GM12878 (cell line): ENCODE measurements at regions not wholly inside any gene's neighbourhood (a gene's known extent, or its start where the extent isn't known, plus 50 kb on each side); places are given as distances from the start of the nearest gene placed in this dataset.

Source experiments
- ATAC-seq: fragments of 200-7000 bp; cut with Tn5 transposase; 3 replicates; pipeline ENCODE4 v1.9.1; 2020; ENCODE audit warnings: mild to moderate bottlenecking, moderate library complexity
- BruUV-seq: library from RNA; stranded (reverse); fragments of 400-500 nt; replicated peaks from 2 replicates; lab custom pipeline; 2021; lab: Mats Ljungman, UMichigan
- CTCF ChIA-PET: fragments of 300-600 bp; sonication (Branson Sonifier 250); formaldehyde crosslinking; extraction: SDS; loops from one replicate; lab custom pipeline; 2021; ENCODE audit warnings: inconsistent platforms; lab: Yijun Ruan, JAX
- POLR2A ChIA-PET: fragments of 350-600 bp; formaldehyde crosslinking; extraction: SDS; loops from one replicate; lab custom pipeline; 2021; ENCODE audit warnings: inconsistent platforms; lab: Charles Lee
- RAD21 ChIA-PET: fragments of 300-600 bp; sonication (Branson Sonifier 250); formaldehyde crosslinking; loops from one replicate; lab custom pipeline; 2023; ENCODE audit warnings: antibody characterized with exemption; ENCODE audit not compliant: unreplicated experiment; lab: Charles Lee
- SMC1A ChIA-PET: fragments of 300-600 bp; sonication (Branson Sonifier 250); formaldehyde crosslinking; loops from one replicate; lab custom pipeline; 2023; ENCODE audit not compliant: unreplicated experiment, uncharacterized antibody; lab: Charles Lee
- DNase-seq: peaks from one replicate; pipeline ENCODE4 v3.0.0-alpha.2; 2011; ENCODE audit warnings: low read depth, low spot score
- FAIRE-seq: peaks from 3 replicates; lab custom pipeline; 2011; peaks lifted over from hg19 to GRCh38; lab: Jason Lieb, UNC
- H2AFZ ChIP-seq: 2 replicates; pipeline ENCODE4 v1.6.0; 2011; ENCODE audit warnings: low read depth, low read length, control low read depth; ENCODE audit not compliant: control insufficient read depth
- H3K27ac ChIP-seq: 2 replicates; pipeline ENCODE4 v1.5.1; 2011; ENCODE audit warnings: control low read depth; ENCODE audit not compliant: control insufficient read depth, insufficient read depth
- H3K27me3 ChIP-seq, 2 experiments: replicated peaks in 1 of 2; 2 replicates each; pipeline versions ENCODE4 v1.6.0 to v1.6.1; 2011; ENCODE audit warnings: low read length in 1 of 2; ENCODE audit not compliant: control insufficient read depth in 2 of 2, insufficient read depth in 2 of 2
- H3K36me3 ChIP-seq, 2 experiments: 2 replicates each; pipeline ENCODE4 v1.5.1; 2011; ENCODE audit warnings: low read length in 1 of 2; ENCODE audit not compliant: control insufficient read depth in 2 of 2, insufficient read depth in 2 of 2
- H3K4me1 ChIP-seq: 2 replicates; pipeline ENCODE4 v1.6.1; 2011; ENCODE audit warnings: mild to moderate bottlenecking, low read length, moderate library complexity, mixed read lengths; ENCODE audit not compliant: control insufficient read depth, insufficient read depth
- H3K4me2 ChIP-seq: 2 replicates; pipeline ENCODE4 v1.6.0; 2011; ENCODE audit warnings: control low read depth; ENCODE audit not compliant: control insufficient read depth, insufficient read depth
- H3K4me3 ChIP-seq: fragments of 200-600 bp; sonication (generic); 2 replicates; pipeline ENCODE4 v1.5.1; 2016
- H3K79me2 ChIP-seq: 2 replicates; pipeline ENCODE4 v1.6.0; 2011; ENCODE audit warnings: low read length; ENCODE audit not compliant: control insufficient read depth, insufficient read depth
- H3K9ac ChIP-seq: 2 replicates; pipeline ENCODE4 v1.8.0; 2011; ENCODE audit warnings: low read length, control low read depth, mixed read lengths; ENCODE audit not compliant: control insufficient read depth, insufficient read depth
- H3K9me3 ChIP-seq: replicated peaks from 3 replicates; pipeline ENCODE4 v1.5.1; 2011; ENCODE audit warnings: mild to moderate bottlenecking, low read length; ENCODE audit not compliant: control insufficient read depth, insufficient read depth
- H4K20me1 ChIP-seq: 2 replicates; pipeline ENCODE4 v1.6.0; 2011; ENCODE audit not compliant: control insufficient read depth, insufficient read depth
- EZH2 ChIP-seq: IDR thresholded peaks from 2 replicates; pipeline ENCODE4 v1.6.1; 2012; ENCODE audit warnings: low read depth, mild to moderate bottlenecking, control low read depth, inconsistent platforms, low read length, borderline replicate concordance; ENCODE audit not compliant: control insufficient read depth
- GABPA ChIP-seq: IDR thresholded peaks from 2 replicates; pipeline ENCODE4 v1.6.1; 2014; ENCODE audit warnings: antibody characterized with exemption, low read depth, mild to moderate bottlenecking, inconsistent platforms
- GATAD2B ChIP-seq: fragments of 450-650 bp; conservative IDR thresholded peaks from 2 replicates; pipeline ENCODE4 v1.6.1; 2017; ENCODE audit warnings: low read depth, mild to moderate bottlenecking, moderate library complexity
- KAT2A ChIP-seq: conservative IDR thresholded peaks from 2 replicates; pipeline ENCODE4 v1.6.1; 2011; ENCODE audit warnings: low read depth, low read length; ENCODE audit not compliant: control insufficient read depth
- NBN ChIP-seq: fragments of 450-650 bp; IDR thresholded peaks from 2 replicates; pipeline ENCODE4 v1.6.1; 2016
- NFIC ChIP-seq: IDR thresholded peaks from 2 replicates; pipeline ENCODE4 v1.6.1; 2012; ENCODE audit warnings: low read depth, mild to moderate bottlenecking, inconsistent platforms, low read length, moderate library complexity
- NRF1 ChIP-seq: conservative IDR thresholded peaks from 2 replicates; pipeline ENCODE4 v1.6.1; 2011; ENCODE audit warnings: mild to moderate bottlenecking, low read depth, low read length, improper control_type of control experiment
- RAD21 ChIP-seq: IDR thresholded peaks from 2 replicates; pipeline ENCODE4 v1.6.1; 2011; ENCODE audit warnings: mild to moderate bottlenecking, low read depth, low read length, moderate library complexity; ENCODE audit not compliant: insufficient read depth
- RB1 ChIP-seq: fragments of 450-650 bp; formaldehyde crosslinking; IDR thresholded peaks from 2 replicates; pipeline ENCODE4 v1.6.1; 2017; ENCODE audit warnings: mild to moderate bottlenecking, borderline replicate concordance
- SREBF1 ChIP-seq: IDR thresholded peaks from 2 replicates; pipeline ENCODE4 v1.6.1; 2012; ENCODE audit warnings: mild to moderate bottlenecking, low read length
- STAT3 ChIP-seq: IDR thresholded peaks from 2 replicates; pipeline ENCODE4 v1.6.1; 2011; ENCODE audit warnings: low read depth, low read length, improper control_type of control experiment
- ZNF274 ChIP-seq: IDR thresholded peaks from one replicate; pipeline ENCODE4 v1.8.0; 2011; ENCODE audit not compliant: insufficient read length, insufficient read depth
- ZSCAN29 ChIP-seq: fragments of 450-650 bp; IDR thresholded peaks from 2 replicates; pipeline ENCODE4 v1.6.1; 2017; ENCODE audit warnings: mild to moderate bottlenecking, moderate library complexity
- WGBS: methylation state at CpG from one replicate; pipeline ENCODE4 v1.1.6; 2016; ENCODE audit warnings: low lambda C conversion rate; ENCODE audit not compliant: insufficient replicate concordance, insufficient coverage; ENCODE audit errors: missing lambda C conversion rate; 5-methylcytosine and 5-hydroxymethylcytosine counted together
- in situ Hi-C: fragments of 300-500 bp; cut with MboI; formaldehyde crosslinking; loops from 9 replicates; pipeline ENCODE4 v1.14.3; 2018; ENCODE audit warnings: mixed read lengths
- intact Hi-C: fragments of 100-400 bp; cut with micrococcal nuclease; formaldehyde crosslinking; loops from one replicate; pipeline ENCODE4 v1.14.2; 2022; ENCODE audit not compliant: unreplicated experiment
- TF ChIP-seq, protein P1 (sequence below): fragments of 150-350 bp; IDR thresholded peaks from 2 replicates; pipeline ENCODE4 v1.6.1; 2016; ENCODE audit warnings: low read depth, low read length
- TF ChIP-seq, protein P2 (sequence below): IDR thresholded peaks from 2 replicates; pipeline ENCODE4 v1.6.1; 2012; ENCODE audit warnings: mild to moderate bottlenecking, low read depth, low read length
- TF ChIP-seq, protein P3 (sequence below): fragments of 450-650 bp; IDR thresholded peaks from 2 replicates; pipeline ENCODE4 v1.6.1; 2016; ENCODE audit warnings: mild to moderate bottlenecking, moderate library complexity, borderline replicate concordance

DNA sequence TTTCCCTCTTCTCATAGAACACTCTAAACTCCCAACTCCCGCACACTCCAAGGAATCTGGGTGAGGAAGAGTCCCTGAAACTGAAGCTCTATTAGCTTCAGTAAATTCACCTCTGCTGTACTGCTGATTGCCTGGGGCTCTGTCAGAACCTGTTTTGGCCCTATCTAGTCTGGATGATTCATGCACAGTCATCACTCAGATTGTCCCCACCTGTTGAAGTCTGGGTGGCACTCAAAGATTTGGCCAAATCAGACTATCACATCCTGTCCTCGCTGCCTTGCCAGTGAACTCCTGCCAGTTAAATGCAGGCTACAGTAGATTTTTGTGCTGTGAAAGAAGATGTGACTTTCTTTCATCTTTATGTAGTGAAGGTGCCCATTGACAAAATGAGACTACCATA lies 63.5 kb upstream of the EMCN start:
- CTCF ChIA-PET: no interaction called here
- 23% methylated on average over 2 of the region's 2 CpGs for whole genome bisulfite sequencing
- DNase-seq (no peak), ATAC-seq (no peak), FAIRE-seq (no peak)
- SMC1A ChIA-PET: no interaction called here
- BruUV-seq: no TSS peak
- Histone ChIP-seq H2AFZ (no peak overlapping the region), H3K4me2 (no peak overlapping the region), H3K27me3 (no peaks in the 10 kb centered on the region), H3K9ac (no peak overlapping the region), H3K27ac (no peak overlapping the region), H4K20me1 (no peaks in the 10 kb centered on the region), H3K79me2 (no peaks in the 10 kb centered on the region), H3K4me3 (no peak overlapping the region), H3K4me1 (no peaks in the 10 kb centered on the region), H3K9me3 (no peaks in the 10 kb centered on the region), H3K36me3 (no peaks in the 10 kb centered on the region)
- intact Hi-C loops: no loop called here
- in situ Hi-C loops: no loop called here
- RAD21 ChIA-PET: no interaction called here
- POLR2A ChIA-PET: no interaction called here
- TF ChIP-seq ZNF274 (no peak), RB1 (no peak), RAD21 (no peak), NBN (no peak), SREBF1 (no peak), GABPA (no peak), GATAD2B (no peak), NRF1 (no peak), STAT3 (no peak), EZH2 (no peak), ZSCAN29 (no peak), KAT2A (no peak), NFIC (no peak)
- TF ChIP-seq, protein P1, sequence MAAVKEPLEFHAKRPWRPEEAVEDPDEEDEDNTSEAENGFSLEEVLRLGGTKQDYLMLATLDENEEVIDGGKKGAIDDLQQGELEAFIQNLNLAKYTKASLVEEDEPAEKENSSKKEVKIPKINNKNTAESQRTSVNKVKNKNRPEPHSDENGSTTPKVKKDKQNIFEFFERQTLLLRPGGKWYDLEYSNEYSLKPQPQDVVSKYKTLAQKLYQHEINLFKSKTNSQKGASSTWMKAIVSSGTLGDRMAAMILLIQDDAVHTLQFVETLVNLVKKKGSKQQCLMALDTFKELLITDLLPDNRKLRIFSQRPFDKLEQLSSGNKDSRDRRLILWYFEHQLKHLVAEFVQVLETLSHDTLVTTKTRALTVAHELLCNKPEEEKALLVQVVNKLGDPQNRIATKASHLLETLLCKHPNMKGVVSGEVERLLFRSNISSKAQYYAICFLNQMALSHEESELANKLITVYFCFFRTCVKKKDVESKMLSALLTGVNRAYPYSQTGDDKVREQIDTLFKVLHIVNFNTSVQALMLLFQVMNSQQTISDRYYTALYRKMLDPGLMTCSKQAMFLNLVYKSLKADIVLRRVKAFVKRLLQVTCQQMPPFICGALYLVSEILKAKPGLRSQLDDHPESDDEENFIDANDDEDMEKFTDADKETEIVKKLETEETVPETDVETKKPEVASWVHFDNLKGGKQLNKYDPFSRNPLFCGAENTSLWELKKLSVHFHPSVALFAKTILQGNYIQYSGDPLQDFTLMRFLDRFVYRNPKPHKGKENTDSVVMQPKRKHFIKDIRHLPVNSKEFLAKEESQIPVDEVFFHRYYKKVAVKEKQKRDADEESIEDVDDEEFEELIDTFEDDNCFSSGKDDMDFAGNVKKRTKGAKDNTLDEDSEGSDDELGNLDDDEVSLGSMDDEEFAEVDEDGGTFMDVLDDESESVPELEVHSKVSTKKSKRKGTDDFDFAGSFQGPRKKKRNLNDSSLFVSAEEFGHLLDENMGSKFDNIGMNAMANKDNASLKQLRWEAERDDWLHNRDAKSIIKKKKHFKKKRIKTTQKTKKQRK: no peak
- TF ChIP-seq, protein P2, sequence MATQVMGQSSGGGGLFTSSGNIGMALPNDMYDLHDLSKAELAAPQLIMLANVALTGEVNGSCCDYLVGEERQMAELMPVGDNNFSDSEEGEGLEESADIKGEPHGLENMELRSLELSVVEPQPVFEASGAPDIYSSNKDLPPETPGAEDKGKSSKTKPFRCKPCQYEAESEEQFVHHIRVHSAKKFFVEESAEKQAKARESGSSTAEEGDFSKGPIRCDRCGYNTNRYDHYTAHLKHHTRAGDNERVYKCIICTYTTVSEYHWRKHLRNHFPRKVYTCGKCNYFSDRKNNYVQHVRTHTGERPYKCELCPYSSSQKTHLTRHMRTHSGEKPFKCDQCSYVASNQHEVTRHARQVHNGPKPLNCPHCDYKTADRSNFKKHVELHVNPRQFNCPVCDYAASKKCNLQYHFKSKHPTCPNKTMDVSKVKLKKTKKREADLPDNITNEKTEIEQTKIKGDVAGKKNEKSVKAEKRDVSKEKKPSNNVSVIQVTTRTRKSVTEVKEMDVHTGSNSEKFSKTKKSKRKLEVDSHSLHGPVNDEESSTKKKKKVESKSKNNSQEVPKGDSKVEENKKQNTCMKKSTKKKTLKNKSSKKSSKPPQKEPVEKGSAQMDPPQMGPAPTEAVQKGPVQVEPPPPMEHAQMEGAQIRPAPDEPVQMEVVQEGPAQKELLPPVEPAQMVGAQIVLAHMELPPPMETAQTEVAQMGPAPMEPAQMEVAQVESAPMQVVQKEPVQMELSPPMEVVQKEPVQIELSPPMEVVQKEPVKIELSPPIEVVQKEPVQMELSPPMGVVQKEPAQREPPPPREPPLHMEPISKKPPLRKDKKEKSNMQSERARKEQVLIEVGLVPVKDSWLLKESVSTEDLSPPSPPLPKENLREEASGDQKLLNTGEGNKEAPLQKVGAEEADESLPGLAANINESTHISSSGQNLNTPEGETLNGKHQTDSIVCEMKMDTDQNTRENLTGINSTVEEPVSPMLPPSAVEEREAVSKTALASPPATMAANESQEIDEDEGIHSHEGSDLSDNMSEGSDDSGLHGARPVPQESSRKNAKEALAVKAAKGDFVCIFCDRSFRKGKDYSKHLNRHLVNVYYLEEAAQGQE: no peak
- TF ChIP-seq, protein P3, sequence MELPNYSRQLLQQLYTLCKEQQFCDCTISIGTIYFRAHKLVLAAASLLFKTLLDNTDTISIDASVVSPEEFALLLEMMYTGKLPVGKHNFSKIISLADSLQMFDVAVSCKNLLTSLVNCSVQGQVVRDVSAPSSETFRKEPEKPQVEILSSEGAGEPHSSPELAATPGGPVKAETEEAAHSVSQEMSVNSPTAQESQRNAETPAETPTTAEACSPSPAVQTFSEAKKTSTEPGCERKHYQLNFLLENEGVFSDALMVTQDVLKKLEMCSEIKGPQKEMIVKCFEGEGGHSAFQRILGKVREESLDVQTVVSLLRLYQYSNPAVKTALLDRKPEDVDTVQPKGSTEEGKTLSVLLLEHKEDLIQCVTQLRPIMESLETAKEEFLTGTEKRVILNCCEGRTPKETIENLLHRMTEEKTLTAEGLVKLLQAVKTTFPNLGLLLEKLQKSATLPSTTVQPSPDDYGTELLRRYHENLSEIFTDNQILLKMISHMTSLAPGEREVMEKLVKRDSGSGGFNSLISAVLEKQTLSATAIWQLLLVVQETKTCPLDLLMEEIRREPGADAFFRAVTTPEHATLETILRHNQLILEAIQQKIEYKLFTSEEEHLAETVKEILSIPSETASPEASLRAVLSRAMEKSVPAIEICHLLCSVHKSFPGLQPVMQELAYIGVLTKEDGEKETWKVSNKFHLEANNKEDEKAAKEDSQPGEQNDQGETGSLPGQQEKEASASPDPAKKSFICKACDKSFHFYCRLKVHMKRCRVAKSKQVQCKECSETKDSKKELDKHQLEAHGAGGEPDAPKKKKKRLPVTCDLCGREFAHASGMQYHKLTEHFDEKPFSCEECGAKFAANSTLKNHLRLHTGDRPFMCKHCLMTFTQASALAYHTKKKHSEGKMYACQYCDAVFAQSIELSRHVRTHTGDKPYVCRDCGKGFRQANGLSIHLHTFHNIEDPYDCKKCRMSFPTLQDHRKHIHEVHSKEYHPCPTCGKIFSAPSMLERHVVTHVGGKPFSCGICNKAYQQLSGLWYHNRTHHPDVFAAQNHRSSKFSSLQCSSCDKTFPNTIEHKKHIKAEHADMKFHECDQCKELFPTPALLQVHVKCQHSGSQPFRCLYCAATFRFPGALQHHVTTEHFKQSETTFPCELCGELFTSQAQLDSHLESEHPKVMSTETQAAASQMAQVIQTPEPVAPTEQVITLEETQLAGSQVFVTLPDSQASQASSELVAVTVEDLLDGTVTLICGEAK: no peak
